Endothelial cell of umbilical vein (primary cell): ENCODE measurements at regions not wholly inside any gene's neighbourhood (a gene's known extent, or its start where the extent isn't known, plus 50 kb on each side); places are given as distances from the start of the nearest gene placed in this dataset.

Source experiments
- POLR2AphosphoS5 ChIP-seq: IDR thresholded peaks from 2 replicates; pipeline ENCODE4 v1.6.1; 2012; ENCODE audit warnings: low read depth, mild to moderate bottlenecking, control low read depth, low read length, moderate library complexity; ENCODE audit not compliant: insufficient read depth
- TF ChIP-seq, protein P1 (sequence below): IDR thresholded peaks from 2 replicates; pipeline ENCODE4 v1.6.1; 2011; ENCODE audit not compliant: insufficient read depth, insufficient read length
- TF ChIP-seq, protein P2 (sequence below), 2 donors: IDR thresholded peaks; 1 replicate in 1 of 2; 2 replicates in 1 of 2; pipeline ENCODE4 v1.5.1; 2011; ENCODE audit warnings: low read length in 2 of 2, mild to moderate bottlenecking in 2 of 2, moderate library complexity in 2 of 2, control low read depth in 1 of 2, inconsistent platforms in 1 of 2, low read depth in 1 of 2; ENCODE audit not compliant: insufficient read depth in 1 of 2; ENCODE audit errors: extremely low read depth in 1 of 2

DNA sequence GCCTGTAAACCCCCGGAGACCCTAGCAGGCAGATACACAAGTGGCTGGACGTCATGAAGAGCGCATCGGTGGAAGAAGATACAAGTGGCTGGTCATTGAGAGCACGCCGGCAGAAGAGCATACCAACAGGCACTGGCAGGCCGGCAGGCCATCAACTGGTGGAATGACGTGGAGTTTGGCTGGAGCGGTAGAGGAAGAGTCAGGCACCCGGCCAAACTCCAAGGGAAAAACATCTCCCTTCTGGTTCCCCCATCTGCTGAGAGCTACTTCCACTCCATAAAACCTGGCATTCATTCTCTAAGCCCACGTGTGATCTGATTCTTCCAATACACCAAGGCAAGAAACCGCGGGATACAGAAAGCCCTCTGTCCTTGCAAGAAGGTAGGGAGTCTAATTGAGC is 113.4 kb upstream of the NPSR1 start:
- TF ChIP-seq, protein P1, sequence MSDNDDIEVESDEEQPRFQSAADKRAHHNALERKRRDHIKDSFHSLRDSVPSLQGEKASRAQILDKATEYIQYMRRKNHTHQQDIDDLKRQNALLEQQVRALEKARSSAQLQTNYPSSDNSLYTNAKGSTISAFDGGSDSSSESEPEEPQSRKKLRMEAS, result no peak
- TF ChIP-seq, protein P2, sequence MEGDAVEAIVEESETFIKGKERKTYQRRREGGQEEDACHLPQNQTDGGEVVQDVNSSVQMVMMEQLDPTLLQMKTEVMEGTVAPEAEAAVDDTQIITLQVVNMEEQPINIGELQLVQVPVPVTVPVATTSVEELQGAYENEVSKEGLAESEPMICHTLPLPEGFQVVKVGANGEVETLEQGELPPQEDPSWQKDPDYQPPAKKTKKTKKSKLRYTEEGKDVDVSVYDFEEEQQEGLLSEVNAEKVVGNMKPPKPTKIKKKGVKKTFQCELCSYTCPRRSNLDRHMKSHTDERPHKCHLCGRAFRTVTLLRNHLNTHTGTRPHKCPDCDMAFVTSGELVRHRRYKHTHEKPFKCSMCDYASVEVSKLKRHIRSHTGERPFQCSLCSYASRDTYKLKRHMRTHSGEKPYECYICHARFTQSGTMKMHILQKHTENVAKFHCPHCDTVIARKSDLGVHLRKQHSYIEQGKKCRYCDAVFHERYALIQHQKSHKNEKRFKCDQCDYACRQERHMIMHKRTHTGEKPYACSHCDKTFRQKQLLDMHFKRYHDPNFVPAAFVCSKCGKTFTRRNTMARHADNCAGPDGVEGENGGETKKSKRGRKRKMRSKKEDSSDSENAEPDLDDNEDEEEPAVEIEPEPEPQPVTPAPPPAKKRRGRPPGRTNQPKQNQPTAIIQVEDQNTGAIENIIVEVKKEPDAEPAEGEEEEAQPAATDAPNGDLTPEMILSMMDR (IDR thresholded peaks at IDR 0.05; ENCODE audit: extremely low read depth in 1 of 2, insufficient read depth in 1 of 2, low read depth in 1 of 2, low read length in 2 of 2), result no peak
- no peak for TF ChIP-seq POLR2AphosphoS5
